Transverse colon (tissue), 4 donors: ENCODE measurements at regions not wholly inside any gene's neighbourhood (a gene's known extent, or its start where the extent isn't known, plus 50 kb on each side); places are given as distances from the start of the nearest gene placed in this dataset.
"Not testable (repeated sequence)": the region's sequence is repeated elsewhere in the genome, so short reads cannot be mapped to it uniquely, and the experiment has no call there.

ENCODE experiments used
- DNase-seq: peaks from one replicate; pipeline ENCODE4 v3.0.0-alpha.2; 2019
- H3K27ac ChIP-seq, 4 donors: fragments of 200-600 bp; sonication (generic); 2 replicates each; pipeline ENCODE4 v1.5.1; 2016 to 2018; ENCODE audit warnings: inconsistent platforms in 4 of 4
- H3K27me3 ChIP-seq: fragments of 200-600 bp; sonication (generic); 2 replicates; pipeline ENCODE4 v1.5.1; 2017; ENCODE audit warnings: inconsistent platforms
- H3K36me3 ChIP-seq, 4 donors: fragments of 200-600 bp; sonication (generic); 2 replicates each; pipeline ENCODE4 v1.5.1; 2017 to 2019; ENCODE audit warnings: inconsistent platforms in 4 of 4
- H3K4me1 ChIP-seq, 4 donors: fragments of 200-600 bp; sonication (generic); 2 replicates each; pipeline ENCODE4 v1.5.1; 2017 to 2020; ENCODE audit warnings: inconsistent platforms in 4 of 4
- H3K4me3 ChIP-seq, 4 donors: fragments of 200-600 bp; sonication (generic); 1 replicate in 1 of 4; 2 replicates in 3 of 4; pipeline versions ENCODE4 v1.5.1 to v1.6.1; 2017 to 2019; ENCODE audit warnings: inconsistent platforms in 4 of 4
- H3K9me3 ChIP-seq, 2 donors: fragments of 200-600 bp; sonication (generic); 2 replicates each; pipeline ENCODE4 v1.5.1; 2017 to 2019; ENCODE audit warnings: inconsistent platforms in 2 of 2
- EP300 ChIP-seq: sonication (generic); formaldehyde crosslinking; IDR thresholded peaks from one replicate; pipeline ENCODE4 v1.6.1; 2017; ENCODE audit warnings: antibody characterized with exemption, low read depth
- POLR2A ChIP-seq: fragments of 450-650 bp; IDR thresholded peaks from one replicate; pipeline ENCODE4 v1.6.1; 2016; ENCODE audit warnings: antibody characterized with exemption, mild to moderate bottlenecking, moderate library complexity
- POLR2AphosphoS5 ChIP-seq, 3 donors: sonication (generic); formaldehyde crosslinking; IDR thresholded peaks; one replicate each; pipeline ENCODE4 v1.6.1; 2016; ENCODE audit warnings: antibody characterized with exemption in 3 of 3
- WGBS, 2 donors: methylation state at CpG; one replicate each; pipeline ENCODE4 v1.1.5; 2018; ENCODE audit warnings: low coverage in 1 of 2; 5-methylcytosine and 5-hydroxymethylcytosine counted together
- in situ Hi-C, 4 donors: fragments of 200-750 bp; cut with MboI; loops; one replicate each; pipeline versions ENCODE4 v1.15.0 to v1.15.1; 2017; ENCODE audit warnings: low sequenced_read_pairs in 3 of 4, low pct_ligation_motif_present in 1 of 4, low pct_unique_long_range_greater_than_20kb in 1 of 4
- intact Hi-C: fragments of 100-400 bp; cut with DNase I; formaldehyde crosslinking; loops from one replicate; pipeline ENCODE4 v1.15.1; 2023; ENCODE audit warnings: low total_unique reads
- TF ChIP-seq, protein P1 (sequence below), 5 experiments: fragments of 200-600 bp in 3 of 5; fragments of 450-650 bp in 2 of 5; sonication (generic) in 3 of 5; IDR thresholded peaks; 1 replicate in 2 of 5; 2 replicates in 3 of 5; pipeline ENCODE4 v1.5.1; 2016 to 2017; ENCODE audit warnings: antibody characterized with exemption in 5 of 5, inconsistent platforms in 3 of 5, mild to moderate bottlenecking in 2 of 5, moderate library complexity in 1 of 5

DNA sequence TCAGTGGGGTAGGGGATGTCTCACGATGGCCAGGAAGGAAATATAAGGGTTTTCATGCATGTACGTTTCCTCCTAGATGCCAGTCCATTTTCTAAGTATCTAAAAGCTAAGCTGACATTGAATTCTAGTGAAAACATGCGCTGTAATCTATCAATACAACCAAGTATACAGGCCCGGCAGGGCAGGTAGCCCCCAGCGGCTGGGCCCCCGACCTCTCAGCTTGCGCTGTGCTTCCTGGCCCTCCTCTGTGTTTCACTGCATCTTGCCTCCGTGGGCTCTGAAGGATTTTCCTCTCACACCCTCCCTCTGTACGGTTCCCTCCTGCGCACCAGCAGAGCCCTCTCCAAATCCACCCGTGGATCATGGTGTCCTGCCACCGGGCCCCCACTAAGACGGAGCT is 524.8 kb downstream of the ZNF516 start:
- DNase-seq: no peak
- intact Hi-C loops: no loop called here
- WGBS, 2 donors: 82 to 92% methylated on average over 2 to 13 of the region's 13 CpGs
- no peaks in the 10 kb centered on the region for H3K36me3 ChIP-seq
- no peaks in the 10 kb centered on the region for H3K9me3 ChIP-seq
- in situ Hi-C loops: no loop called here
- H3K4me3 ChIP-seq: no peak overlapping the region
- no peaks in the 10 kb centered on the region for H3K27me3 ChIP-seq
- H3K27ac ChIP-seq: no peak overlapping the region
- TF ChIP-seq POLR2A (no peak), POLR2AphosphoS5 (IDR thresholded peaks at IDR 0.05) (no peak), EP300 (no peak)
- TF ChIP-seq, protein P1, sequence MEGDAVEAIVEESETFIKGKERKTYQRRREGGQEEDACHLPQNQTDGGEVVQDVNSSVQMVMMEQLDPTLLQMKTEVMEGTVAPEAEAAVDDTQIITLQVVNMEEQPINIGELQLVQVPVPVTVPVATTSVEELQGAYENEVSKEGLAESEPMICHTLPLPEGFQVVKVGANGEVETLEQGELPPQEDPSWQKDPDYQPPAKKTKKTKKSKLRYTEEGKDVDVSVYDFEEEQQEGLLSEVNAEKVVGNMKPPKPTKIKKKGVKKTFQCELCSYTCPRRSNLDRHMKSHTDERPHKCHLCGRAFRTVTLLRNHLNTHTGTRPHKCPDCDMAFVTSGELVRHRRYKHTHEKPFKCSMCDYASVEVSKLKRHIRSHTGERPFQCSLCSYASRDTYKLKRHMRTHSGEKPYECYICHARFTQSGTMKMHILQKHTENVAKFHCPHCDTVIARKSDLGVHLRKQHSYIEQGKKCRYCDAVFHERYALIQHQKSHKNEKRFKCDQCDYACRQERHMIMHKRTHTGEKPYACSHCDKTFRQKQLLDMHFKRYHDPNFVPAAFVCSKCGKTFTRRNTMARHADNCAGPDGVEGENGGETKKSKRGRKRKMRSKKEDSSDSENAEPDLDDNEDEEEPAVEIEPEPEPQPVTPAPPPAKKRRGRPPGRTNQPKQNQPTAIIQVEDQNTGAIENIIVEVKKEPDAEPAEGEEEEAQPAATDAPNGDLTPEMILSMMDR (IDR thresholded peaks at IDR 0.05): no peak
- H3K4me1 ChIP-seq: no peaks in the 10 kb centered on the region

DNA sequence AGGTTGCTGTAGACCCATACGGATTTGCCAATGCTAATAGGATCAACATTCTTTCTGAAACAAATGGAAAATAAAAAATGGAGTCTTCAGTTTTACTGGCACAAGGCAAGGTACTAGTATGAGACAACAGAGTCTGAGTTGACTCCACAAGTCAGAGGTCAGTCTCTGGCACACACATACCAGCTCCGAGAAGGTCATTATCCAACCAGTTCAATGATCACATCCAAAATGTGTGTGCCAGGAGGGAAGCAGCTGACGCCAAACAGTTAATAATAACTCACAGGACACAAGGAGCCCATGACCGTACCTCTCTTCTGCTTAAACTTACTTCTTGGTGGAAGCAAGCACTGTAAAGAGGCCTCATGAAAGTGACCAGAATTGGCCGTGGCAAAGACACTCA is 528.6 kb downstream of the ZNF516 start:
- intact Hi-C loops: no loop called here
- DNase-seq: no peak
- in situ Hi-C loops: loop anchor here in 1 of 4 donors (10.0 kb wide), 1 partner anchor 58 kb away; no protein-coding TSS in a partner anchor
- H3K4me3 ChIP-seq: no peak overlapping the region
- H3K27ac ChIP-seq: no peak overlapping the region
- no peaks in the 10 kb centered on the region for H3K36me3 ChIP-seq
- WGBS, 2 donors: 82 to 92% methylated on average over 5 of the region's 5 CpGs
- TF ChIP-seq EP300 (no peak), POLR2AphosphoS5 (IDR thresholded peaks at IDR 0.05) (no peak), POLR2A (no peak)
- TF ChIP-seq, protein P1 (IDR thresholded peaks at IDR 0.05): no peak
- H3K27me3 ChIP-seq: no peaks in the 10 kb centered on the region
- H3K4me1 ChIP-seq: no peaks in the 10 kb centered on the region
- H3K9me3 ChIP-seq: no peaks in the 10 kb centered on the region

DNA sequence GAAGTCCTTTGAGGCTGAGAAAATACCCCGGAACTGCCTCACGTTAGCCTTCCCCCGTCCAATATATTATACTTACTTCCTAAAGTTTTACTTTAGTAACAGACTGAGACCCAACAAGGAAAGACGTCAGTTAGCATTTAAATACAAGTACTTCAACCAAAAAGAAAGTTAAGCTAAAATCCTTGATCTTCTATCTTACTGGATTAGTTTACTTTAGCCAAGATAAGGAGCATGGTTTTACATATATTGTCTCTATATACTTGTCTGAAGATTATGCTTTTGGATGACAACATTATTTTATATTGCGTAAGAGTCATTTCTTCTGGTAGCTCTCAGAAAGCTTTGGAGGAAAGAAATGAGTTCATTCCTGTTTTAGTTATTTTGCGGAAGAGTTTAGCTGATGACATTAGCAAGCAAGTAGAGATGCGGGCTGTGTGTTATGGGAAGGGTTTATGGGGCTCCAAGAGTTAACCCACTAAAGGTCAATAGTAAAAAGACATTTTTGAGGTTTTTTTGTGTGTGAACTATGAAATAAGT is 532.9 kb downstream of the ZNF516 start:
- Histone ChIP-seq H3K9me3 (no peaks in the 10 kb centered on the region), H3K4me3 (no peak overlapping the region), H3K4me1 (no peaks in the 10 kb centered on the region), H3K36me3 (no peaks in the 10 kb centered on the region), H3K27me3 (no peaks in the 10 kb centered on the region), H3K27ac (no peak overlapping the region)
- in situ Hi-C loops: loop anchor here in 1 of 4 donors (10.0 kb wide), 1 partner anchor 63 kb away; no protein-coding TSS in a partner anchor
- DNase-seq: no peak
- intact Hi-C loops: no loop called here
- WGBS, 2 donors: 87 to 88% methylated on average over 7 of the region's 7 CpGs
- TF ChIP-seq POLR2AphosphoS5 (IDR thresholded peaks at IDR 0.05): no peak
- TF ChIP-seq POLR2A: no peak
- TF ChIP-seq EP300: no peak
- TF ChIP-seq, protein P1 (IDR thresholded peaks at IDR 0.05): no peak

DNA sequence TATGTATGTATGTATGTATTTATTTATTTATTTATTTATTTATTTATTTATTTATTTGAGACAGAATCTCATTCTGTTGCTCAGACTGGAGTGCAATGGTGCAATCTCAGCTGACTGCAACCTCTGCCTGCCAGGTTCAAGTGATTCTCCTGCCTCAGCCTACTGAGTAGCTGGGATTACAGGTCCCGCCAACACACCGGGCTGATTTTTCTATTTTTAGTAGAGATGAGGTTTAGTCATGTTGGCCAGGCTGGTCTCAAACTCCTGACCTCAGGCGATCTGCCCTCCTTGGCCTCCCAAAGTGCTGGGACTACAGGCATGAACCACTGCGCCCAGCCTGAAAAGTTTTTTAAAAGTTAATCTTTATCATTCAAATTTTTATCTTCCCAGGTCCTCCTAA is 532.9 kb upstream of the SMIM21 start:
- intact Hi-C loops, H3K4me3 ChIP-seq, DNase-seq, H3K27me3 ChIP-seq, H3K4me1 ChIP-seq, H3K27ac ChIP-seq, H3K9me3 ChIP-seq, H3K36me3 ChIP-seq: not testable (repeated sequence)
- in situ Hi-C loops: loop anchor here in 1 of 4 donors (10.0 kb wide), 1 partner anchor 64 kb away; no protein-coding TSS in a partner anchor
- WGBS, 2 donors: 63% methylated on average over 4 of the region's 4 CpGs; no CpG with 5 or more reads in 1 of the 2 donors

DNA sequence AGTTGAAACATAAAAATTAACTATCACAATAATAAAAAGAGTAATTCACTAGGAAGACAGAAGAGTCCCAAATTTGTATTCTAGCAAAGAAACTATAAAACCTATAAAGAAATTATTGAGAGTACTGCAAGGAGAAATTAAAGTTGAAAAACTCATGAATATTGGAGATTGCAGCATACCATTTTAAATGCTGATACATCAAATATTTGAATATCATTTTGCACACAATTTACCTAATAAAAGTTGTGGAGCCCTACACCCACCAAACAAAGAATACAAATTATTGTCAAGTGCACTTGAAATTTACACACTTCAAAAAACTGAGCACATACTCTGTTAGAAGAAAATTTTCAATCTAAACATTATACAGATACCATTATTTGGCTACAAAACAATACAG is 531.6 kb upstream of the SMIM21 start:
- TF ChIP-seq POLR2AphosphoS5 (IDR thresholded peaks at IDR 0.05): no peak
- no peak for TF ChIP-seq POLR2A
- no peak for TF ChIP-seq EP300
- TF ChIP-seq, protein P1 (IDR thresholded peaks at IDR 0.05): no peak
- Histone ChIP-seq H3K4me1 (no peaks in the 10 kb centered on the region), H3K36me3 (no peaks in the 10 kb centered on the region), H3K9me3 (no peaks in the 10 kb centered on the region), H3K4me3 (no peak overlapping the region), H3K27ac (no peak overlapping the region), H3K27me3 (no peaks in the 10 kb centered on the region)
- in situ Hi-C loops (no loop called here), intact Hi-C loops (no loop called here)
- DNase-seq: no peak
